ENCODE measurements at regions not wholly inside any gene's neighbourhood (a gene's known extent, or its start where the extent isn't known, plus 50 kb on each side); places are given as distances from the start of the nearest gene placed in this dataset.

DNA sequence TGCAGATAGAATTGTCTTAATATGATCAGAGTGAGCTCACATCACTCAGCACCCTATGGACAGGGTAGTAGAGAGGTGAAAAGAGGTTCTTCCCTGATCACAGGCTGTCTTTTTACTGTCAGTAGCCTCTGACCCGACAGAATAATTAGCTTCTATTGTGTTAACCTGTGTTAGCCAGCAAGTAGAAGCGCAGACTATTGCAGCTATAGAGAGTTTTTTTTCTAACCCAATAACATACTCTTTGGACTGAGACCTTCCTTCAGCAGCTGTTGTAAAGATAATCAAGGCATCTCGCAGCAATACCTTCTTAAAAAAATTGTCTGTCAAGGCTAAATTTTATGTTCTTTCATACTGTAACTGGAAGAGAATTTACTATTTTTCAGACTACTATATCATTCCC lies 670.4 kb downstream of the ADCYAP1 start:
- Histone ChIP-seq H3K27ac (no peak overlapping the region), H3K36me3 (no peaks in the 10 kb centered on the region), H3K27me3 (no peaks in the 10 kb centered on the region), H3K9me3 (no peaks in the 10 kb centered on the region), H3K4me1 (no peaks in the 10 kb centered on the region), H3K4me3 (no peak overlapping the region)
- 61 to 81% methylated on average over 3 of the region's 3 CpGs for WGBS, 2 donors
- intact Hi-C loops (cut with DNase I) = no loop called here
- TF ChIP-seq, protein P1, sequence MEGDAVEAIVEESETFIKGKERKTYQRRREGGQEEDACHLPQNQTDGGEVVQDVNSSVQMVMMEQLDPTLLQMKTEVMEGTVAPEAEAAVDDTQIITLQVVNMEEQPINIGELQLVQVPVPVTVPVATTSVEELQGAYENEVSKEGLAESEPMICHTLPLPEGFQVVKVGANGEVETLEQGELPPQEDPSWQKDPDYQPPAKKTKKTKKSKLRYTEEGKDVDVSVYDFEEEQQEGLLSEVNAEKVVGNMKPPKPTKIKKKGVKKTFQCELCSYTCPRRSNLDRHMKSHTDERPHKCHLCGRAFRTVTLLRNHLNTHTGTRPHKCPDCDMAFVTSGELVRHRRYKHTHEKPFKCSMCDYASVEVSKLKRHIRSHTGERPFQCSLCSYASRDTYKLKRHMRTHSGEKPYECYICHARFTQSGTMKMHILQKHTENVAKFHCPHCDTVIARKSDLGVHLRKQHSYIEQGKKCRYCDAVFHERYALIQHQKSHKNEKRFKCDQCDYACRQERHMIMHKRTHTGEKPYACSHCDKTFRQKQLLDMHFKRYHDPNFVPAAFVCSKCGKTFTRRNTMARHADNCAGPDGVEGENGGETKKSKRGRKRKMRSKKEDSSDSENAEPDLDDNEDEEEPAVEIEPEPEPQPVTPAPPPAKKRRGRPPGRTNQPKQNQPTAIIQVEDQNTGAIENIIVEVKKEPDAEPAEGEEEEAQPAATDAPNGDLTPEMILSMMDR (IDR thresholded peaks at IDR 0.05) = no peak
- TF ChIP-seq POLR2A (IDR thresholded peaks at IDR 0.05) = no peak
- no peak for DNase-seq

DNA sequence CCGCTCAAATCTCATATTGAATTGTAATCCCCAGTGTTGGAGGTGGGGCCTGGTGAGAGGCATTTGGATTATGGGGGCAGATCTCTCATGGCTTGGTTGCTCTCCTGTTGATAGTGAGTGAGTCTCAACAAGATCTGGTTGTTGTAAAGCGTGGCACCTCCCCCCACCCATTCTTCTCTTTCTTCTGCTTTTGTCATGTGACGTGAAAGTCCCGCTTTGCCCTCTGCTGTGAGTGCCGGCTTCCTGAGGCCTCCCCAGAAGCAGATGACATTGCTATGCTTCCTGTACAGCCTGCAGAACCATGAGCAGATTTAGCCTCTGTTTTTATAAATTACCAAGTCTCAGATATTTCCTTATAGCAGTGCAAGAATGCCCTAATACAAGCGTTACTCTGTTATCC lies 673.8 kb downstream of the ADCYAP1 start:
- Histone ChIP-seq H3K27ac (no peak overlapping the region), H3K4me1 (no peaks in the 10 kb centered on the region), H3K4me3 (no peak overlapping the region), H3K9me3 (no peaks in the 10 kb centered on the region), H3K36me3 (no peaks in the 10 kb centered on the region), H3K27me3 (no peaks in the 10 kb centered on the region)
- WGBS, 2 donors = 64 to 72% methylated on average over 6 of the region's 6 CpGs
- DNase-seq = no peak
- TF ChIP-seq, protein P1 (IDR thresholded peaks at IDR 0.05) = no peak
- TF ChIP-seq POLR2A (IDR thresholded peaks at IDR 0.05) = no peak
- intact Hi-C loops (cut with DNase I) = no loop called here

DNA sequence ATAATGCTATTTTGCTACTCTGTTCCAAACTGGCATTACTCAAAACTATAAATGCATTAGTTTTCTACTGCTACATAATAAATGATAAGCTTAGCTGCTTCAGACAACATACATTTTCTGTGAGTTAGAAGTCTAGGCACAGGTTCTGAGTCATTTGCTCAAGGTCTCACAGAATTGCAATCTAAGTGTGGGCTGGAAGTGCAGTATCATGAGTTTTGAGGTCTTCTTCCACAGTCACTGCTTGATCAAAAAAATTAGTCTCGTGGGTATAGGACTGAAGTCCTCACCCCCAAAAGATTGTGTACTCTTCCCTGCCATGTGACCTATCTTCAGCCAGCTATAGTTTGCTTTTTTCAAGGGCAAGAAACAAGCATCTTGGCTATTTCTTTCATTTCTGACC lies 676.9 kb downstream of the ADCYAP1 start:
- 43 to 56% methylated on average over 1 of the region's 1 CpG for WGBS, 2 donors
- DNase-seq = no peak

DNA sequence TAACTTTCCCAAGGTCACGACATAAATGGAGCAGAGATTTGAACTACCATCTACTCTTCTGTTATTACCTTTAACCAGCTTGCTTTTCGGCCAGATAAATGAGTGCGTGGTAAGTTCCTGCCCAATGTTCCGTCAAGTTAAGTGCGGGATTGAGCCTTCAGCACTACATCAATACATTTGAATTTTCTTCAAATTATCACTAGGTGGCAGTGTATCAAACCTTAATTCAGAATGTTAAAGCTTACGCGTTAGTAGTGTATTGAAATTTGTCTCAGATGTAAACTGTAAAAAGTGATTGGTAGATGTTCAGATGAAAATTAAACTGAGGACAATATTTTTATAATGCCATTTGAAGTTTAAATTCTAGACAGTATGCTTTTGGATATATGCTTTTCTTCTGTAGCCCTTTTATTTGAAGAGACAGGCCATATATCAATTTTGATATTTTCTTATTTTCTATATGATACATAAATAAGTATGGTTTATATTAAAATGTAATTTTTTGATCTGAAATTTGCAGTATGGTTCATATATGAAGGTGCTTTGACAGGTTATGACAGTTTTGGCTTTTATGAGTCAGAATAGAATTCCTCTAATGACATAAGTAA lies 681.3 kb downstream of the ADCYAP1 start:
- no peaks in the 10 kb centered on the region for H3K9me3 ChIP-seq
- H3K36me3 ChIP-seq = no peaks in the 10 kb centered on the region
- H3K4me1 ChIP-seq = no peaks in the 10 kb centered on the region
- intact Hi-C loops (cut with DNase I) = no loop called here
- H3K27ac ChIP-seq = no peak overlapping the region
- 4 to 5% methylated on average over 7 of the region's 7 CpGs for WGBS, 2 donors
- TF ChIP-seq POLR2A (IDR thresholded peaks at IDR 0.05) = no peak
- TF ChIP-seq, protein P1 (IDR thresholded peaks at IDR 0.05) = peak in 4 of 6 experiments; percentile 18 to 41 (median 26)
- H3K27me3 ChIP-seq = no peaks in the 10 kb centered on the region
- DNase-seq = no peak
- H3K4me3 ChIP-seq = no peak overlapping the region

More for the DNA sequence above, 676.9 kb downstream of the ADCYAP1 start:
- Histone ChIP-seq H3K27me3 (no peaks in the 10 kb centered on the region), H3K9me3 (no peaks in the 10 kb centered on the region), H3K4me3 (no peak overlapping the region), H3K36me3 (no peaks in the 10 kb centered on the region), H3K27ac (no peak overlapping the region), H3K4me1 (no peaks in the 10 kb centered on the region)
- TF ChIP-seq POLR2A (IDR thresholded peaks at IDR 0.05) = no peak
- TF ChIP-seq, protein P1 (IDR thresholded peaks at IDR 0.05) = no peak
- intact Hi-C loops (cut with DNase I) = no loop called here

DNA sequence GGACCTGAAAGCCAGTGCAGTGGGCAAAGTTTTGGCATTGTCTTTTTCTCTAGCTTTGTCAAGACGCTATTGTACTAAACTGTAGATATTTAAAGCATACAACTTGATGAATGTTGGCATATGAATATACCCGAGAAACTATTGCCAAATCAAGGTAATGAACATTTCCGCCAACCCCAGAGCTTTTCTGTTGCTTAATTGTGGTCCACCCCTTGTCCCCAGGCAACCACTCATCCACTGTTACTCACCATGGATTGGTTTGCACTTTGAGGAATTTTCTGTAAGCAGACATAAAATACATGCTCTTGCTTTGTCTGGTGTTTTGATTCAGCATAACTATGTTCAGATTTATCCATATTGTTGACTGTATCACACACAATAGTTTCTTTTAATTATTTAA lies 688.4 kb downstream of the ADCYAP1 start:
- intact Hi-C loops (cut with DNase I) = no loop called here
- TF ChIP-seq, protein P1 (IDR thresholded peaks at IDR 0.05) = no peak
- no peak for TF ChIP-seq POLR2A (IDR thresholded peaks at IDR 0.05)
- DNase-seq = no peak
- Histone ChIP-seq H3K27me3 (no peaks in the 10 kb centered on the region), H3K27ac (no peak overlapping the region), H3K9me3 (no peaks in the 10 kb centered on the region), H3K4me1 (no peaks in the 10 kb centered on the region), H3K4me3 (no peak overlapping the region), H3K36me3 (no peaks in the 10 kb centered on the region)
- WGBS, 2 donors = 55 to 57% methylated on average over 3 of the region's 3 CpGs

All from esophagus squamous epithelium (tissue), 5 donors.